Suppressor macrophage (primary cell): ENCODE measurements at regions not wholly inside any gene's neighbourhood (a gene's known extent, or its start where the extent isn't known, plus 50 kb on each side); places are given as distances from the start of the nearest gene placed in this dataset.
A peak's percentile ranks its signal among the peaks of the same experiment; 100 is the strongest.
"Not testable (repeated sequence)": the region's sequence is repeated elsewhere in the genome, so short reads cannot be mapped to it uniquely, and the experiment has no call there.

ENCODE experiments used
- DNase-seq, 4 experiments: peaks; one replicate each; pipeline ENCODE4 v3.0.0-alpha.2; 2020 to 2022

- DNase-seq = no peak
Observed at GRCh38 chr1:193415256-193415655, 228.8 kb upstream of the B3GALT2 start.

- no peak for DNase-seq
Observed at GRCh38 chr1:193413376-193413775, 227.0 kb upstream of the B3GALT2 start.

- DNase-seq = no peak
Observed at GRCh38 chr1:193412748-193413147, 226.3 kb upstream of the B3GALT2 start.

- no peak for DNase-seq
Observed at GRCh38 chr1:193411714-193412113, 225.3 kb upstream of the B3GALT2 start.

- DNase-seq = no peak
Observed at GRCh38 chr1:193411215-193411614, 224.8 kb upstream of the B3GALT2 start.

GRCh38 chr1:193408782-193409293 is 222.4 kb upstream of the B3GALT2 start:
- peak; percentile 37 to 52 (median 44) for DNase-seq

- DNase-seq = peak; percentile 29 to 73 (median 46)
Observed at GRCh38 chr1:193406901-193407300, 220.5 kb upstream of the B3GALT2 start.

- no peak for DNase-seq
Observed at GRCh38 chr1:193404236-193404635, 217.8 kb upstream of the B3GALT2 start.

- no peak for DNase-seq
Observed at GRCh38 chr1:193402977-193403376, 216.6 kb upstream of the B3GALT2 start.

GRCh38 chr1:193402037-193402436 is 215.6 kb upstream of the B3GALT2 start:
- no peak for DNase-seq

GRCh38 chr1:193394336-193394735 is 207.9 kb upstream of the B3GALT2 start:
- DNase-seq = no peak

GRCh38 chr1:193392686-193393085 is 206.3 kb upstream of the B3GALT2 start:
- DNase-seq = no peak

- no peak for DNase-seq
Observed at GRCh38 chr1:193388683-193389082, 202.3 kb upstream of the B3GALT2 start.

- DNase-seq = no peak
Observed at GRCh38 chr1:193388165-193388564, 201.8 kb upstream of the B3GALT2 start.

GRCh38 chr1:193387406-193387805 is 201.0 kb upstream of the B3GALT2 start:
- DNase-seq = no peak

- DNase-seq = not testable (repeated sequence)
Observed at GRCh38 chr1:193378451-193378850, 192.0 kb upstream of the B3GALT2 start.

- no peak for DNase-seq
Observed at GRCh38 chr1:193377472-193377871, 191.1 kb upstream of the B3GALT2 start.

- no peak for DNase-seq
Observed at GRCh38 chr1:193372553-193372952, 186.1 kb upstream of the B3GALT2 start.

- DNase-seq = peak in 3 of 4 experiments; percentile 2 to 40 (median 22)
Observed at GRCh38 chr1:193368302-193368701, 181.9 kb upstream of the B3GALT2 start.

- DNase-seq = peak in 1 of 4 experiments; percentile 1
Observed at GRCh38 chr1:193367863-193368262, 181.4 kb upstream of the B3GALT2 start.

- no peak for DNase-seq
Observed at GRCh38 chr1:193366764-193367507, 180.5 kb upstream of the B3GALT2 start.

GRCh38 chr1:193365966-193366365 is 179.6 kb upstream of the B3GALT2 start:
- no peak for DNase-seq

- DNase-seq = no peak
Observed at GRCh38 chr1:193359631-193360030, 173.2 kb upstream of the B3GALT2 start.

GRCh38 chr1:193358419-193358818 is 172.0 kb upstream of the B3GALT2 start:
- DNase-seq = no peak

- DNase-seq = no peak
Observed at GRCh38 chr1:193356249-193356648, 169.8 kb upstream of the B3GALT2 start.
